ENCODE measurements at regions not wholly inside any gene's neighbourhood (a gene's known extent, or its start where the extent isn't known, plus 50 kb on each side); places are given as distances from the start of the nearest gene placed in this dataset.

DNA sequence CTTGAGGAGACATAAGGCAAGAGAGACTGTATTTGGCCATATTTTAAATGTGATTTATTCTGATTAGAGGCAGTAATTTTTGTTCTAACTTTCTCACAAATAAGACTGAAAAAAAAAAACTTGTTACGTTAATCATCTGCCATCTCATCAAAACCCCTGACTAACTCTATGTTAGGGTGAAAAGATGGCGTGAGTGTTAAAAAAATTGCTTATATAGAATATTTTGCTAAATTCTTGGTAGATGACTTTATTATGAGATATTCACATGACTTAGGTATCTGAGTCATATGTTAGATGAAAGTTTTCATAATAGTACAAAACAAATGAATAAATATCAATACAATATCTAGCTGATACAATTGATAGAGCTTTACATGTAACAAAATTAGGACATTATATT, 1508.7 kb upstream of the TMEFF2 start:
- no peak for TF ChIP-seq NFIC (IDR thresholded peaks at IDR 0.05; ENCODE audit: low read length)
- TF ChIP-seq SOX5 (CRISPR knock-in tag; IDR thresholded peaks at IDR 0.05; ENCODE audit: borderline replicate concordance), result no peak
- no peak for TF ChIP-seq TEAD2 (CRISPR knock-in tag; IDR thresholded peaks at IDR 0.05)
- TF ChIP-seq SIN3A (IDR thresholded peaks at IDR 0.05; ENCODE audit: borderline replicate concordance, low read depth, low read length), result no peak
- TF ChIP-seq, protein P1, sequence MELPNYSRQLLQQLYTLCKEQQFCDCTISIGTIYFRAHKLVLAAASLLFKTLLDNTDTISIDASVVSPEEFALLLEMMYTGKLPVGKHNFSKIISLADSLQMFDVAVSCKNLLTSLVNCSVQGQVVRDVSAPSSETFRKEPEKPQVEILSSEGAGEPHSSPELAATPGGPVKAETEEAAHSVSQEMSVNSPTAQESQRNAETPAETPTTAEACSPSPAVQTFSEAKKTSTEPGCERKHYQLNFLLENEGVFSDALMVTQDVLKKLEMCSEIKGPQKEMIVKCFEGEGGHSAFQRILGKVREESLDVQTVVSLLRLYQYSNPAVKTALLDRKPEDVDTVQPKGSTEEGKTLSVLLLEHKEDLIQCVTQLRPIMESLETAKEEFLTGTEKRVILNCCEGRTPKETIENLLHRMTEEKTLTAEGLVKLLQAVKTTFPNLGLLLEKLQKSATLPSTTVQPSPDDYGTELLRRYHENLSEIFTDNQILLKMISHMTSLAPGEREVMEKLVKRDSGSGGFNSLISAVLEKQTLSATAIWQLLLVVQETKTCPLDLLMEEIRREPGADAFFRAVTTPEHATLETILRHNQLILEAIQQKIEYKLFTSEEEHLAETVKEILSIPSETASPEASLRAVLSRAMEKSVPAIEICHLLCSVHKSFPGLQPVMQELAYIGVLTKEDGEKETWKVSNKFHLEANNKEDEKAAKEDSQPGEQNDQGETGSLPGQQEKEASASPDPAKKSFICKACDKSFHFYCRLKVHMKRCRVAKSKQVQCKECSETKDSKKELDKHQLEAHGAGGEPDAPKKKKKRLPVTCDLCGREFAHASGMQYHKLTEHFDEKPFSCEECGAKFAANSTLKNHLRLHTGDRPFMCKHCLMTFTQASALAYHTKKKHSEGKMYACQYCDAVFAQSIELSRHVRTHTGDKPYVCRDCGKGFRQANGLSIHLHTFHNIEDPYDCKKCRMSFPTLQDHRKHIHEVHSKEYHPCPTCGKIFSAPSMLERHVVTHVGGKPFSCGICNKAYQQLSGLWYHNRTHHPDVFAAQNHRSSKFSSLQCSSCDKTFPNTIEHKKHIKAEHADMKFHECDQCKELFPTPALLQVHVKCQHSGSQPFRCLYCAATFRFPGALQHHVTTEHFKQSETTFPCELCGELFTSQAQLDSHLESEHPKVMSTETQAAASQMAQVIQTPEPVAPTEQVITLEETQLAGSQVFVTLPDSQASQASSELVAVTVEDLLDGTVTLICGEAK (IDR thresholded peaks at IDR 0.05), result no peak
- TF ChIP-seq, protein P1 (CRISPR knock-in tag; IDR thresholded peaks at IDR 0.05), result no peak
- TF ChIP-seq, protein P2, sequence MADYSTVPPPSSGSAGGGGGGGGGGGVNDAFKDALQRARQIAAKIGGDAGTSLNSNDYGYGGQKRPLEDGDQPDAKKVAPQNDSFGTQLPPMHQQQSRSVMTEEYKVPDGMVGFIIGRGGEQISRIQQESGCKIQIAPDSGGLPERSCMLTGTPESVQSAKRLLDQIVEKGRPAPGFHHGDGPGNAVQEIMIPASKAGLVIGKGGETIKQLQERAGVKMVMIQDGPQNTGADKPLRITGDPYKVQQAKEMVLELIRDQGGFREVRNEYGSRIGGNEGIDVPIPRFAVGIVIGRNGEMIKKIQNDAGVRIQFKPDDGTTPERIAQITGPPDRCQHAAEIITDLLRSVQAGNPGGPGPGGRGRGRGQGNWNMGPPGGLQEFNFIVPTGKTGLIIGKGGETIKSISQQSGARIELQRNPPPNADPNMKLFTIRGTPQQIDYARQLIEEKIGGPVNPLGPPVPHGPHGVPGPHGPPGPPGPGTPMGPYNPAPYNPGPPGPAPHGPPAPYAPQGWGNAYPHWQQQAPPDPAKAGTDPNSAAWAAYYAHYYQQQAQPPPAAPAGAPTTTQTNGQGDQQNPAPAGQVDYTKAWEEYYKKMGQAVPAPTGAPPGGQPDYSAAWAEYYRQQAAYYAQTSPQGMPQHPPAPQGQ (CRISPR knock-in tag; IDR thresholded peaks at IDR 0.05; ENCODE audit: borderline replicate concordance), result no peak
- no peak for TF ChIP-seq EED (CRISPR knock-in tag; IDR thresholded peaks at IDR 0.05)
- no peak for TF ChIP-seq CREB1 (IDR thresholded peaks at IDR 0.05)
- no peak for TF ChIP-seq CREB1 (CRISPR knock-in tag; IDR thresholded peaks at IDR 0.05)
- no peak for TF ChIP-seq ZEB1 (IDR thresholded peaks at IDR 0.05; ENCODE audit: insufficient replicate concordance, low read depth)
- no peak for TF ChIP-seq YEATS2 (CRISPR knock-in tag; IDR thresholded peaks at IDR 0.05; ENCODE audit: borderline replicate concordance)
- no peak for TF ChIP-seq POLR2A (IDR thresholded peaks at IDR 0.05; ENCODE audit: insufficient read depth in 1 of 2, low read depth in 2 of 2, low read length in 2 of 2)
